K562 (cell line): ENCODE measurements at regions not wholly inside any gene's neighbourhood (a gene's known extent, or its start where the extent isn't known, plus 50 kb on each side); places are given as distances from the start of the nearest gene placed in this dataset.

Experiments used
- CEBPB ChIP-seq: fragments of 450-650 bp; IDR thresholded peaks from 2 replicates; pipeline ENCODE4 v1.6.1; 2016; ENCODE audit warnings: missing genetic modification characterization, missing compliant biosample characterization
- GTF2F1 ChIP-seq: IDR thresholded peaks from 2 replicates; pipeline ENCODE4 v1.6.1; 2011; ENCODE audit warnings: low read depth, low read length, improper control_type of control experiment
- HNRNPK ChIP-seq: fragments of 200-400 bp; formaldehyde crosslinking; IDR thresholded peaks from one replicate; pipeline ENCODE4 v1.6.1; 2018; ENCODE audit warnings: mild to moderate bottlenecking, low read depth, low read length; ENCODE audit not compliant: poor library complexity, severe bottlenecking
- MAFK ChIP-seq: IDR thresholded peaks from 2 replicates; pipeline ENCODE4 v1.6.1; 2011; ENCODE audit warnings: low read length, improper control_type of control experiment
- SMARCA5 ChIP-seq: fragments of 450-650 bp; IDR thresholded peaks from 2 replicates; pipeline ENCODE4 v1.6.1; 2016
- STAT5B ChIP-seq: fragments of 250-450 bp; sonication (Bioruptor Pico); IDR thresholded peaks from 2 replicates; pipeline ENCODE4 v1.8.0; 2021; ENCODE audit warnings: mild to moderate bottlenecking, inconsistent platforms
- TARDBP ChIP-seq: fragments of 450-650 bp; IDR thresholded peaks from 2 replicates; pipeline ENCODE4 v1.6.1; 2016
- ZNF395 ChIP-seq: fragments of 200-800 bp; sonication (Bioruptor generic); IDR thresholded peaks from 2 replicates; pipeline ENCODE4 v1.6.1; 2017; ENCODE audit warnings: missing genetic modification characterization, missing compliant biosample characterization
- ZNF584 ChIP-seq: fragments of 200-800 bp; sonication (Bioruptor generic); IDR thresholded peaks from 2 replicates; pipeline ENCODE4 v1.6.1; 2016; ENCODE audit warnings: low read depth, mild to moderate bottlenecking, missing genetic modification characterization, missing compliant biosample characterization
- ZNF699 ChIP-seq: fragments of 250-450 bp; sonication (Bioruptor Pico); IDR thresholded peaks from 2 replicates; pipeline ENCODE4 v1.8.0; 2021; ENCODE audit warnings: mild to moderate bottlenecking, moderate library complexity; ENCODE audit not compliant: insufficient replicate concordance
- TF ChIP-seq, protein P1 (sequence below), 3 experiments: IDR thresholded peaks in 2 of 3; conservative IDR thresholded peaks in 1 of 3; 2 replicates each; pipeline ENCODE4 v1.5.1; 2011 to 2012; ENCODE audit warnings: low read length in 3 of 3, mild to moderate bottlenecking in 3 of 3, control low read depth in 2 of 3, improper control_type of control experiment in 1 of 3, inconsistent platforms in 1 of 3, low read depth in 1 of 3, mixed read lengths in 1 of 3, moderate library complexity in 1 of 3; ENCODE audit not compliant: insufficient read depth in 2 of 3

GRCh38 chr18:28963481-28963880, 786.6 kb upstream of the CDH2 start:
- TF ChIP-seq ZNF395 (CRISPR knock-in tag) (no peak), CEBPB (tag) (no peak), GTF2F1 (no peak), MAFK (no peak), ZNF699 (CRISPR knock-in tag) (no peak), STAT5B (CRISPR knock-in tag) (no peak), SMARCA5 (no peak), TARDBP (no peak), ZNF584 (CRISPR knock-in tag) (no peak), HNRNPK (no peak)
- TF ChIP-seq, protein P1, sequence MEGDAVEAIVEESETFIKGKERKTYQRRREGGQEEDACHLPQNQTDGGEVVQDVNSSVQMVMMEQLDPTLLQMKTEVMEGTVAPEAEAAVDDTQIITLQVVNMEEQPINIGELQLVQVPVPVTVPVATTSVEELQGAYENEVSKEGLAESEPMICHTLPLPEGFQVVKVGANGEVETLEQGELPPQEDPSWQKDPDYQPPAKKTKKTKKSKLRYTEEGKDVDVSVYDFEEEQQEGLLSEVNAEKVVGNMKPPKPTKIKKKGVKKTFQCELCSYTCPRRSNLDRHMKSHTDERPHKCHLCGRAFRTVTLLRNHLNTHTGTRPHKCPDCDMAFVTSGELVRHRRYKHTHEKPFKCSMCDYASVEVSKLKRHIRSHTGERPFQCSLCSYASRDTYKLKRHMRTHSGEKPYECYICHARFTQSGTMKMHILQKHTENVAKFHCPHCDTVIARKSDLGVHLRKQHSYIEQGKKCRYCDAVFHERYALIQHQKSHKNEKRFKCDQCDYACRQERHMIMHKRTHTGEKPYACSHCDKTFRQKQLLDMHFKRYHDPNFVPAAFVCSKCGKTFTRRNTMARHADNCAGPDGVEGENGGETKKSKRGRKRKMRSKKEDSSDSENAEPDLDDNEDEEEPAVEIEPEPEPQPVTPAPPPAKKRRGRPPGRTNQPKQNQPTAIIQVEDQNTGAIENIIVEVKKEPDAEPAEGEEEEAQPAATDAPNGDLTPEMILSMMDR (IDR thresholded peaks at IDR 0.05 in 2 of 3, conservative IDR thresholded peaks at IDR 0.05 in 1 of 3; ENCODE audit: insufficient read depth in 2 of 3, low read depth in 1 of 3, low read length in 3 of 3) = no peak
